CD4-positive, alpha-beta T cell (primary cell): ENCODE measurements at regions not wholly inside any gene's neighbourhood (a gene's known extent, or its start where the extent isn't known, plus 50 kb on each side); places are given as distances from the start of the nearest gene placed in this dataset.

Experiments
- ATAC-seq: fragments of 200-7000 bp; cut with Tn5 transposase; one replicate; pipeline ENCODE4 v1.10.0; 2022; ENCODE audit warnings: mild to moderate bottlenecking; ENCODE audit not compliant: poor library complexity
- CTCF ChIA-PET: fragments of 350-600 bp; sonication (Branson Sonifier 250); formaldehyde crosslinking; loops from one replicate; lab custom pipeline; 2021; ENCODE audit warnings: antibody characterized with exemption, inconsistent platforms; lab: Charles Lee
- POLR2A ChIA-PET: fragments of 350-600 bp; sonication (Branson Sonifier 250); formaldehyde crosslinking; loops from one replicate; lab custom pipeline; 2021; ENCODE audit warnings: antibody characterized with exemption, inconsistent platforms; lab: Charles Lee
- DNase-seq, 14 experiments: peaks; one replicate each; pipeline ENCODE4 v3.0.0-alpha.2; 2013 to 2020; ENCODE audit warnings: mixed read lengths in 2 of 14
- H3K27ac ChIP-seq, 2 donors: one replicate each; pipeline versions ENCODE4 v1.5.1 to v1.7.0; 2013; ENCODE audit warnings: low read length in 2 of 2, low read depth in 1 of 2, mild to moderate bottlenecking in 1 of 2
- H3K27me3 ChIP-seq, 2 experiments: 1 replicate in 1 of 2; 2 replicates in 1 of 2; pipeline versions ENCODE4 v1.6.1 to v1.7.0; 2013; ENCODE audit warnings: low read length in 2 of 2, control low read depth in 1 of 2, mild to moderate bottlenecking in 1 of 2, moderate library complexity in 1 of 2; ENCODE audit not compliant: insufficient read depth in 2 of 2, control insufficient read depth in 1 of 2
- H3K36me3 ChIP-seq: one replicate; pipeline ENCODE4 v1.6.1; 2013; ENCODE audit warnings: low read length, control low read depth; ENCODE audit not compliant: insufficient read depth
- H3K4me1 ChIP-seq: one replicate; pipeline ENCODE4 v1.6.1; 2013; ENCODE audit warnings: low read length, control low read depth; ENCODE audit not compliant: insufficient read depth
- H3K4me3 ChIP-seq: one replicate; pipeline ENCODE4 v1.5.1; 2013; ENCODE audit warnings: mild to moderate bottlenecking, low read length, moderate library complexity
- H3K9me3 ChIP-seq, 2 experiments: 1 replicate in 1 of 2; 2 replicates in 1 of 2; pipeline versions ENCODE4 v1.6.1 to v1.7.0; 2013; ENCODE audit warnings: low read length in 2 of 2, mild to moderate bottlenecking in 2 of 2, control low read depth in 1 of 2, moderate library complexity in 1 of 2; ENCODE audit not compliant: control insufficient read depth in 1 of 2, insufficient read depth in 1 of 2
- H3K27ac Mint-ChIP-seq: one replicate; pipeline ENCODE4 v1.8.0; 2020; ENCODE audit warnings: mixed read lengths
- H3K27me3 Mint-ChIP-seq: one replicate; pipeline ENCODE4 v1.8.0; 2021; ENCODE audit warnings: mixed read lengths
- H3K36me3 Mint-ChIP-seq: one replicate; pipeline ENCODE4 v1.8.0; 2021; ENCODE audit warnings: low read depth, mixed read lengths
- H3K4me1 Mint-ChIP-seq: one replicate; pipeline ENCODE4 v1.8.0; 2021; ENCODE audit warnings: low read depth, mixed read lengths
- H3K4me3 Mint-ChIP-seq: one replicate; pipeline ENCODE4 v1.8.0; 2020; ENCODE audit warnings: mild to moderate bottlenecking, mixed read lengths
- H3K9me3 Mint-ChIP-seq: one replicate; pipeline ENCODE4 v1.8.0; 2020; ENCODE audit warnings: mixed read lengths
- CTCF ChIP-seq: fragments of 200-600 bp; IDR thresholded peaks from one replicate; pipeline ENCODE4 v1.8.0; 2022; ENCODE audit warnings: antibody characterized with exemption, mild to moderate bottlenecking
- intact Hi-C, 2 experiments: fragments of 100-400 bp; cut with DNase I in 1 of 2; cut with micrococcal nuclease in 1 of 2; formaldehyde crosslinking; loops; one replicate each; pipeline versions ENCODE4 v1.15.1 to v1.9.0; 2023 to 2025; cut with DNase I, micrococcal nuclease

GRCh38 chr2:122980671-122981070 is 1044.4 kb upstream of the CNTNAP5 start:
- Histone ChIP-seq H3K36me3 (no peaks in the 10 kb centered on the region), H3K9me3 (peaks cover 0 to 12% of the 10 kb centered on the region in 2 experiments), H3K27ac (no peak overlapping the region), H3K4me3 (no peak overlapping the region), H3K27me3 (no peaks in the 10 kb centered on the region), H3K4me1 (no peaks in the 10 kb centered on the region)
- H3K27ac Mint-ChIP-seq: no peak overlapping the region
- CTCF ChIA-PET: no interaction called here
- no peak for TF ChIP-seq CTCF
- H3K4me1 Mint-ChIP-seq: no peaks in the 10 kb centered on the region
- ATAC-seq (no peak), DNase-seq (no peak)
- no peak overlapping the region for H3K4me3 Mint-ChIP-seq
- intact Hi-C loops: no loop called here
- POLR2A ChIA-PET: no interaction called here
- no peaks in the 10 kb centered on the region for H3K36me3 Mint-ChIP-seq
- no peaks in the 10 kb centered on the region for H3K27me3 Mint-ChIP-seq
- H3K9me3 Mint-ChIP-seq: peaks cover 22% of the 10 kb centered on the region

- Histone ChIP-seq H3K27ac (no peak overlapping the region), H3K9me3 (peaks cover 0 to 12% of the 10 kb centered on the region in 2 experiments), H3K27me3 (no peaks in the 10 kb centered on the region), H3K4me3 (no peak overlapping the region), H3K36me3 (no peaks in the 10 kb centered on the region), H3K4me1 (no peaks in the 10 kb centered on the region)
- DNase-seq: no peak
- TF ChIP-seq CTCF: no peak
- Mint-ChIP-seq H3K27ac (no peak overlapping the region), H3K36me3 (no peaks in the 10 kb centered on the region), H3K9me3 (peaks cover 22% of the 10 kb centered on the region), H3K4me3 (no peak overlapping the region), H3K4me1 (no peaks in the 10 kb centered on the region), H3K27me3 (no peaks in the 10 kb centered on the region)
- intact Hi-C loops: no loop called here
- ChIA-PET POLR2A (no interaction called here), CTCF (no interaction called here)
- ATAC-seq: no peak
Measured at GRCh38 chr2:122982936-122983335, 1042.2 kb upstream of the CNTNAP5 start.

GRCh38 chr2:122988395-122989221 is 1036.5 kb upstream of the CNTNAP5 start:
- ChIA-PET CTCF (no interaction called here), POLR2A (no interaction called here)
- ATAC-seq: no peak
- no peak overlapping the region for H3K27ac ChIP-seq
- no peaks in the 10 kb centered on the region for H3K27me3 ChIP-seq
- DNase-seq: no peak
- peaks cover 15% of the 10 kb centered on the region for H3K9me3 Mint-ChIP-seq
- no peak overlapping the region for H3K4me3 ChIP-seq
- H3K27ac Mint-ChIP-seq: no peak overlapping the region
- peaks cover 5 to 26% of the 10 kb centered on the region in 2 experiments for H3K9me3 ChIP-seq
- no peaks in the 10 kb centered on the region for H3K27me3 Mint-ChIP-seq
- H3K4me3 Mint-ChIP-seq: no peak overlapping the region
- TF ChIP-seq CTCF: no peak
- H3K36me3 Mint-ChIP-seq: no peaks in the 10 kb centered on the region
- no peaks in the 10 kb centered on the region for H3K36me3 ChIP-seq
- H3K4me1 Mint-ChIP-seq: no peaks in the 10 kb centered on the region
- H3K4me1 ChIP-seq: no peaks in the 10 kb centered on the region
- intact Hi-C loops: no loop called here
